Hematopoietic multipotent progenitor cell treated with erythropoietin and hydrocortisone succinate and interleukin-3 and kit ligand, for 8 days (in vitro differentiated cells): ENCODE measurements at regions not wholly inside any gene's neighbourhood (a gene's known extent, or its start where the extent isn't known, plus 50 kb on each side); places are given as distances from the start of the nearest gene placed in this dataset.
"Not testable (repeated sequence)": the region's sequence is repeated elsewhere in the genome, so short reads cannot be mapped to it uniquely, and the experiment has no call there.

Experiments
- DNase-seq: peaks from one replicate; pipeline ENCODE4 v3.0.0-alpha.2; 2015

- DNase-seq = no peak
Observed at GRCh38 chr13:34372581-34372980, 554.6 kb downstream of the RFC3 start.

- DNase-seq = no peak
Observed at GRCh38 chr13:34376483-34376882, 558.5 kb downstream of the RFC3 start.

- DNase-seq = no peak
Observed at GRCh38 chr13:34381228-34381627, 560.8 kb upstream of the NBEA start.

- DNase-seq = no peak
Observed at GRCh38 chr13:34383728-34384127, 558.3 kb upstream of the NBEA start.

GRCh38 chr13:34386229-34386628, 555.8 kb upstream of the NBEA start:
- not testable (repeated sequence) for DNase-seq

GRCh38 chr13:34391076-34391475, 551.0 kb upstream of the NBEA start:
- no peak for DNase-seq

- DNase-seq = no peak
Observed at GRCh38 chr13:34401696-34402095, 540.4 kb upstream of the NBEA start.

- DNase-seq = no peak
Observed at GRCh38 chr13:34405410-34406181, 536.5 kb upstream of the NBEA start.

- no peak for DNase-seq
Observed at GRCh38 chr13:34408640-34409039, 533.4 kb upstream of the NBEA start.

GRCh38 chr13:34409496-34410182, 532.4 kb upstream of the NBEA start:
- DNase-seq = no peak

GRCh38 chr13:34410678-34411077, 531.4 kb upstream of the NBEA start:
- DNase-seq = no peak

- no peak for DNase-seq
Observed at GRCh38 chr13:34411177-34411576, 530.9 kb upstream of the NBEA start.

- no peak for DNase-seq
Observed at GRCh38 chr13:34411894-34412293, 530.2 kb upstream of the NBEA start.

- no peak for DNase-seq
Observed at GRCh38 chr13:34412295-34412694, 529.8 kb upstream of the NBEA start.

GRCh38 chr13:34412817-34413375, 529.2 kb upstream of the NBEA start:
- no peak for DNase-seq

- no peak for DNase-seq
Observed at GRCh38 chr13:34413538-34414210, 528.4 kb upstream of the NBEA start.

- DNase-seq = no peak
Observed at GRCh38 chr13:34414616-34415015, 527.5 kb upstream of the NBEA start.

- DNase-seq = no peak
Observed at GRCh38 chr13:34416971-34417380, 525.1 kb upstream of the NBEA start.

- no peak for DNase-seq
Observed at GRCh38 chr13:34417896-34418295, 524.2 kb upstream of the NBEA start.

GRCh38 chr13:34419025-34419424, 523.0 kb upstream of the NBEA start:
- DNase-seq = no peak

- DNase-seq = no peak
Observed at GRCh38 chr13:34419755-34420154, 522.3 kb upstream of the NBEA start.

- DNase-seq = no peak
Observed at GRCh38 chr13:34420702-34421346, 521.2 kb upstream of the NBEA start.

- DNase-seq = no peak
Observed at GRCh38 chr13:34421347-34421719, 520.7 kb upstream of the NBEA start.
